DMS 273 (cell line): ENCODE measurements at regions not wholly inside any gene's neighbourhood (a gene's known extent, or its start where the extent isn't known, plus 50 kb on each side); places are given as distances from the start of the nearest gene placed in this dataset.

Experiments used
- DNase-seq: peaks from one replicate; lab custom pipeline; 2025; ENCODE audit not compliant: unreplicated experiment; lab: John Stamatoyannopoulos, UW

- no peak for DNase-seq
Measured at GRCh38 chr2:228864131-228864530, 407.0 kb downstream of the PID1 start.

GRCh38 chr2:228860601-228861285 is 410.3 kb downstream of the PID1 start:
- no peak for DNase-seq

- DNase-seq, result no peak
Measured at GRCh38 chr2:228853151-228853550, 417.9 kb downstream of the PID1 start.

- DNase-seq, result no peak
Measured at GRCh38 chr2:228848638-228849037, 422.4 kb downstream of the PID1 start.

GRCh38 chr2:228847684-228848083 is 423.4 kb downstream of the PID1 start:
- DNase-seq, result no peak

GRCh38 chr2:228846161-228846560 is 424.9 kb downstream of the PID1 start:
- DNase-seq, result no peak

GRCh38 chr2:228845162-228845925 is 425.7 kb downstream of the PID1 start:
- DNase-seq, result no peak

- DNase-seq, result no peak
Measured at GRCh38 chr2:228841877-228842276, 429.2 kb downstream of the PID1 start.

- no peak for DNase-seq
Measured at GRCh38 chr2:228841475-228841874, 429.6 kb downstream of the PID1 start.

GRCh38 chr2:228840743-228841114 is 430.4 kb downstream of the PID1 start:
- DNase-seq, result no peak

GRCh38 chr2:228840113-228840742 is 430.9 kb downstream of the PID1 start:
- DNase-seq, result no peak

GRCh38 chr2:228839421-228839876 is 431.6 kb downstream of the PID1 start:
- no peak for DNase-seq

- no peak for DNase-seq
Measured at GRCh38 chr2:228838819-228839218, 432.3 kb downstream of the PID1 start.

GRCh38 chr2:228828397-228828796 is 442.7 kb downstream of the PID1 start:
- DNase-seq, result no peak

- DNase-seq, result no peak
Measured at GRCh38 chr2:228827056-228827700, 443.9 kb downstream of the PID1 start.

GRCh38 chr2:228819701-228820100 is 451.4 kb downstream of the PID1 start:
- no peak for DNase-seq

- DNase-seq, result no peak
Measured at GRCh38 chr2:228802181-228803071, 468.7 kb downstream of the PID1 start.

GRCh38 chr2:228801451-228801850 is 469.6 kb downstream of the PID1 start:
- DNase-seq, result no peak

GRCh38 chr2:228799208-228799588 is 471.9 kb downstream of the PID1 start:
- no peak for DNase-seq

GRCh38 chr2:228798458-228799207 is 472.5 kb downstream of the PID1 start:
- no peak for DNase-seq
